Transverse colon (tissue), 4 donors: ENCODE measurements at regions not wholly inside any gene's neighbourhood (a gene's known extent, or its start where the extent isn't known, plus 50 kb on each side); places are given as distances from the start of the nearest gene placed in this dataset.

Experiments
- CTCF ChIP-seq, 5 experiments: fragments of 200-600 bp in 3 of 5; fragments of 450-650 bp in 2 of 5; sonication (generic) in 3 of 5; IDR thresholded peaks; 1 replicate in 2 of 5; 2 replicates in 3 of 5; pipeline ENCODE4 v1.5.1; 2016 to 2017; ENCODE audit warnings: antibody characterized with exemption in 5 of 5, inconsistent platforms in 3 of 5, mild to moderate bottlenecking in 2 of 5, moderate library complexity in 1 of 5
- EP300 ChIP-seq: sonication (generic); formaldehyde crosslinking; IDR thresholded peaks from one replicate; pipeline ENCODE4 v1.6.1; 2017; ENCODE audit warnings: antibody characterized with exemption, low read depth
- POLR2A ChIP-seq: fragments of 450-650 bp; IDR thresholded peaks from one replicate; pipeline ENCODE4 v1.6.1; 2016; ENCODE audit warnings: antibody characterized with exemption, mild to moderate bottlenecking, moderate library complexity
- POLR2AphosphoS5 ChIP-seq, 3 donors: sonication (generic); formaldehyde crosslinking; IDR thresholded peaks; one replicate each; pipeline ENCODE4 v1.6.1; 2016; ENCODE audit warnings: antibody characterized with exemption in 3 of 3

GRCh38 chr11:127866109-127866508, 721.2 kb downstream of the ETS1 start:
- no peak for TF ChIP-seq POLR2AphosphoS5 (IDR thresholded peaks at IDR 0.05)
- no peak for TF ChIP-seq CTCF (IDR thresholded peaks at IDR 0.05)
- no peak for TF ChIP-seq POLR2A
- no peak for TF ChIP-seq EP300
